DMS 273 (cell line): ENCODE measurements at regions not wholly inside any gene's neighbourhood (a gene's known extent, or its start where the extent isn't known, plus 50 kb on each side); places are given as distances from the start of the nearest gene placed in this dataset.
"Not testable (repeated sequence)": the region's sequence is repeated elsewhere in the genome, so short reads cannot be mapped to it uniquely, and the experiment has no call there.

Experiments used
- DNase-seq: peaks from one replicate; lab custom pipeline; 2025; ENCODE audit not compliant: unreplicated experiment; lab: John Stamatoyannopoulos, UW

DNA sequence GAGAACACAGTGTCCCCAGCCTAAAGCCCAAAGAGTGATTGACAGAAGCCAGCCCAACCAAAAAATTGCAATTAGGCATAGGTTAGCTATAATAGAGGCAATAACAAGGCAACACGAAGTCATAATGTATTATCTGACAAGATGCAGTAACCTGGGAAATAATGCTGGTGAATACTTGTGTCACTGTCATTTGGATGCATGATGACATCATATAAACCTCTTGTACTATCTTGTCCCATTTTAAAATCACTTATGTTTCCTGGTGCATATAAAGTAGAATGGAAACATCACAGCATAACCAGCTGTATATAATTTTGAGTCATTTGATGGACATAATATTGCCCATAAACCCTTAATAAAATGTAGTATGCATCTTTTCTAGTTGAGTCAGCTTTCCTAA lies 1138.3 kb upstream of the LRRTM3 start:
- DNase-seq: no peak

- DNase-seq: no peak
These were observed 1137.6 kb upstream of the LRRTM3 start for GRCh38 chr10:65788271-65788670.

DNA sequence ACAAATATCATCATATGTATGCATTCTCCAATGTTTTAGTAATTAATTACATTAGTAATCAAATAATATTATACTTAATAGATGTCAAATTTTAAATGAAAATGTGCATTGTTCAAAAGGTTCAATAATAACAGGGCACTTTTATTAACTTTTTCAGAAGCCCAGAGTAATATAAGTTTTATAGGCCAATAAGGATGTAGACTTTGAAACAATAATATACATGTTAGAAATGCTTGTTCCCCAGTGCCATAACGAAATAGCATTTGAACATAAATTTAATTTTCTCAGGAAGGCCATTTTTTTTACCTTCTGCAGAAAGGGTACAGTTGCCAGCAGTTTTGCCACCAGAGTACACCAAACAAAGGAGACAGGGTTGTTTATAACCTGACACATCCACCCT lies 1133.9 kb upstream of the LRRTM3 start:
- DNase-seq: no peak

GRCh38 chr10:65793738-65794425 lies 1132.0 kb upstream of the LRRTM3 start:
- DNase-seq: peak; percentile 29

DNA sequence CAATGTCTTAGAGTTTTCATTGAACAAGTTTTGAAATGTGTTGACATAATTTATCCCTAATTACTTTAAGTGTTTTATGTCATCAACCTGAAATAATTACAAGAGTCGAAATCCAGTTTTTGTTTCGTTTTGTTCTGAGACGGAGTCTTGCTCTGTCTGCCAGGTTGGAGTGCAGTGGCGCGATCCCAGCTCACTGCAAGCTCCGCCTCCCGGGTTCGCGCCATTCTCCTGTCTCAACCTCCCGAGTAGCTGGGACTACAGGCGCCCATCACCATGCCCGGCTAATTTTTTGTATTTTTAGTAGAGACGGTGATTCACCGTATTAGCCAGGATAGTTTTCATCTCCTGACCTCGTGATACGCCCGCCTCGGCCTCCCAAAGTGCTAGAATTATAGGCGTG lies 1131.0 kb upstream of the LRRTM3 start:
- DNase-seq: not testable (repeated sequence)

DNA sequence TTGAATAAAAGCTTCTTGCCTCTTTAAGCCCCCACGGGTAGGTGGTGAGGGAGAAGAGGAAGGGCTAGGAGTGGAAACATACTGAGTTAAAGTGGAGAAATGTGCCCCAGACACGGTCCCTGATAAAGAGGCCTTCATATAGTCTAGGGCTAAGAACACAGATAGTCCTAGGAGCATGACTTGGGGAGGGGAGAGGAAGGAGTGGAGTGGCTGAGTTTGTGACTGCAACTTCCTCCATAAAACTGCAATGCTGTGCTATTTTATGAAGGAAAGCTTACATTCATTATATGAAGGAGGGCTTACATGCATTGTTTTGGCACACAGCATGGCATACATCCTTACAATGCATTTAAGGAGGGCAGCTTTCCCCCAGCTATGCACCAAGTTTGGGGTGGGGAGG lies 1129.4 kb upstream of the LRRTM3 start:
- no peak for DNase-seq

DNA sequence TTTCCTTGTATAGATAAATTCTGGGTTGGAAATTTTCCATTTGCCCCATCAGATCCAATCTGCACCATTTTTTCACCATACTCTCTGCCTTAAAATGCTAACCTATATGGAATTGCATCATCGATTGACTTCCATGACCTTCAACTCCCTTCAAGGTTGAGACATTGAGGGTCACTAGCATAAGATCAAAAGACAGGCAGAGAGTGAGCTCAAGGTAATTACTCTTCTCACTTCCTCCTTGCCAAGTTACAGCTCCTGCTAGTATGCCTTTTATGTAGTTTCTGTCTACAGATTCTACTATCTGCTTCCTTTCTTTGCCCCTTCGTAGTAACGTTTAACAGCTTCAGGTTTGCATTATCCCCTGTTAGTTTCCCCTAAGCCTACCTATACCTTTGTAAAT lies 1127.7 kb upstream of the LRRTM3 start:
- no peak for DNase-seq

DNA sequence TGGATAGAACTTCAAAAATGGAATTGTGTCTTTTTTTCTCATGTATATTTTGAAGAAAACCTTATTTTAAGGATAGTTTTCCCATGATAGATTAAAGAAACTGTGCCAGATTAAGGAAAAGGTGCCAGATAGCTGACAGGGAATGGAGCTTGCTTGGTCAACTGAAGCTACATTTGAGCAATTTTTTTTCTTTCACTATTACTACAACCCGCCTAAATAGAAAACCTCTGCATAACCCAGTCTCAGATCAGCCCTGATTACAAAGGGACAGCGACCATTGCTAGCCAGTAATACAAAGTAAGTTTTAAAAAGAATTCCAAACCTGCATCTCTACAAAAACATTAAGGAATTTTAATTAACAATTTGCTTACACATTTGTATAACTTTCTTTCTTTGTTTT lies 1123.4 kb upstream of the LRRTM3 start:
- no peak for DNase-seq

DNA sequence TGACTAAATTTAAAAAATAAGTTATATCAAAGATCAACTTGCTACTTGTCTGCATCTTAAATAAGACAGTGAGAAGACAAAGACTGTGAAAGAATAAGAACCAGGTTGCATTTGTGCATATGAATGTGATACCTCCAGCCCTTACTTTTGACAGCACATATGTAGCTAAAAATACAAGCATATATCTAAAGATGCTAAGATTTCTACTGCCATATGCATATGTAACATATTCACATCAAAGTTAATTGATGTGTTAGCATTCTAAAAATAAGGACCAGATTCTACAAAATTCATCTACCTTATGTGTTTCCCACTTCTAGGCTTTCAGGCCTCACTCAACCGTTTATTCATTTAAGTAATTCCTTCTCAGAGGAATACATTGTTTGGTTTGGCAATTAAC lies 1120.3 kb upstream of the LRRTM3 start:
- no peak for DNase-seq

DNA sequence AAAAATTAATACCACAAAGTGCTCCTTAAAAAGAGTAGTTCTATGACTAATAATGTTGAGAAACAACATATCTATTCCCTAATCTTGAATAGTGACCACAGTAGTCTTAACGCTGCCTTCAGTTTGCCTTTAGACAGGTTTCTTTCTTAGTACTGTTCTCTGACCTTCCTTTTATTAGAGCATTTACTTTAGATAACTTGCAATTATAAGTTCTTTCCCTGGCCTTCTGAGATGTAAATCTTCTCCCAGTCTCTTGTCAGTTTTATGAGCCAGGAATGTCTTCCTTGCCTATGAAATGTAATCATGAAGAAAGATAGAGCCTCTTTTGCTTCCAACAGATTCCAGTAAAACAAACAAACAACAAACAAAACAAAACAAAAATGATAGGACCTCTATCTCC lies 1119.8 kb upstream of the LRRTM3 start:
- DNase-seq: no peak

GRCh38 chr10:65808687-65809333 lies 1117.0 kb upstream of the LRRTM3 start:
- no peak for DNase-seq

DNA sequence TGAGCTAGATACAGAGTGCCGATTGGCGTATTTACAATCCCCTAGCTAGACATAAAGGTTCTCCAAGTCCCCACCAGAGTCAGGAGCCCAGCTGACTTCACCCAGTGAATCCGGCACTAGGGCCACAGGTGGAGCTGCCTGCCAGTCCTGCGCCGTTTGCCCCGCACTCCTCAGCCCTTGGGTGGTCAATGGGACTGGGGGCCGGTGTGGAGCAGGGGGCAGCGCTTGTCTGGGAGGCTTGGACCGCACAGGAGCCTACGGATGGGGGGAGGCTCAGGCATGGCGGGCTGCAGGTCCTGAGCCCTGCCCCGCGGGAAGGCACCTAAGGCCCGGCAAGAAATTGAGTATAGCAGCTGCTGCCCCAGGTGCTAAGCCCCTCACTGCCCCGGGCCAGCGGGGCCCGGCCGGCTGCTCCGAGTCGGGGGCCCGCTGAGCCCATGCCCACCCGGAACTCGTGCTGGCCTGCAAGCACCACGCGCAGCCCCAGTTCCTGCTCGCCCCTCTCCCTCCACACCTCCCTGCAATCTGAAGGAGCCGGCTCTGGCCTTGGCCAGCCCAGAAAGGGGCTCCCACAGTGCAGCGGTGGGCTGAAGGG lies 1113.8 kb upstream of the LRRTM3 start:
- no peak for DNase-seq

DNA sequence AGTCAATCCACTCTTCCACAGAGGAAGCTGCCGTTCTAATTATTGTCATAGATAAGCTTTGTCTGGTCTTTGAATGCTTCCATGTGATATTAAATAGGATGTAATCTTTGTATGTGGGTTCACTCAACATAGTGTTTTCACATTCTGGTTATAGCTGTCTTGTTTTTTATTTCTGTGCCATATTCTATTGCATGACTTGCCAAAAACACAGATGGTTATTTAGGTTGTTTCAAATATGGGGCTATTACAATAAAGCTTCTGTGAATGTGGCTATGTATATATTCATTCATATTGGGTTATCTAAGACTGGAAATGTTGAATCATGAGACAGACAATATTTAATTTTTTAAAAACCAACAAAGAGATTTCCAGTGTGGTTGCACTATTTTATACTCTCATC lies 1109.3 kb upstream of the LRRTM3 start:
- no peak for DNase-seq

DNA sequence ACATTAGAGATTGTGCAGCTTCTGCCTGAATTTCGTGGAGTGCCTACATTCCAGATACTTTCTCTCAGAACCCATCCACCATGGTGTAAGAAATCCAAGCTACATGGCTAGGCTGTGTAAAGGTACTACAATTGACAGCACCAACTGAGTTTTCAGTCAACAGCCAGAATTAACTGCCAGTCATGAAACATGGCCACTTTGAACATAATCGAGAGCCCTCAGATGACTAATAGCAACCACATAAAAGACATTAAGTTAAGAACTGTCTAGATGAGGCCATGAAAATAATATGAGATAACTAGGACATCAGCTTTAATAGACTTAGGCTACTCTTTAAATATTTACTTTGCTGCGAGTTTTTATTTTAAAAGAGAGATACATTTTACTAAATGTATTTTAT lies 1106.8 kb upstream of the LRRTM3 start:
- no peak for DNase-seq

DNA sequence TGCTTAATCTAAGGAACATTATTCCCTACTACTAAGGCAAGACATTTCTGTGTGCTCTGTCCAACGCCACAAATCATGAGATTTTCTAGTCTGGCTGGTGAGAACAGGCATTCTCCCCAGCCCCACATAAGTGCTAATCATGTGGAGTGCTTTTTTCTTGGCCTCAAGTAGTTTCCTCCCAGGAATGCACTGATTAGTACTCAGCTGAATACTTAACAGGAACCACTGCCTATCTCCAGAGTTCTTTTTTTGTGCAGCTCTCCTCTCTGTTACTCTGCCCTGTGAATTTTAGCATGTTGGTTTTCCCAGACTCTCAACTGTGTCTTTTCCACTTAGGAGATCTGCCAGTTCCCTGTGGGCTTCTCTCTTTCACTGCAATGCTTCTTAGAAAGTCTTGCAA lies 1098.5 kb upstream of the LRRTM3 start:
- DNase-seq: no peak

GRCh38 chr10:65838811-65839210 lies 1087.0 kb upstream of the LRRTM3 start:
- no peak for DNase-seq

DNA sequence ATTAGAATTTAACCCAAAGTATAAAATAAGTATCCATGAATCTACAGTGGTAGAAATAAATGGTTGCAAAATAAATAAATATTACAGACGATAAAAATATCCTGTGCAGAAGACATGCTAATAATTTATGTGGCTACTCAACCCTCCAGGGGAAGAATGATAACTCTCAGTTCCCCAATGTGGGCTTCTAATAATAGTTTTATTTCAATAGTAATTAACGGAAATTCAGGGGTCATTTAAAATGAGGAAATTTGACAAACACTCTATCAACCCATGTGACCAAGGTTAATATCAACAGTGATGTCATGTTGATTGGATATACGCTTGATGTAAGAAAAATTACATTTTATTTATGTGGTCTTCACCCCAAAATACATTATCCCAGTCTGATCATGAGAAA lies 1082.6 kb upstream of the LRRTM3 start:
- DNase-seq: no peak

DNA sequence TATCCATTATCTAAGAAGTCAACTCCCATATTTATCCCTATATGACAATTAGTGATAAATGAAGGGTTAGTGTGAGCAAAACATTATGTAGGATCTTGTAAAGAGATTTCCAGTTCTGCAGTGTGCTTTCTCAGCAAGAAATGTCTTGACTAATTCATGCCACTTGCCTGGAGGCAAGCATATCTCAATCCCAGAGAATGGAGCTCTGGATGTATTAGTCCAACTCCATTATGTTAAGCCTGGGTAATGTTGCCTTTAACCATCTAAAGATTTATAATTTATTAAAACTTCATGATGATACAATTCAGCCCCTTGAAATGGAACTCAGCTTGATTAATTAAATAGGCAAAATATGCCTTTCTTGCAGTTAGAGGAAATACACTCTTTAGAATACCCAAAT lies 1079.9 kb upstream of the LRRTM3 start:
- DNase-seq: no peak

GRCh38 chr10:65846541-65846940 lies 1079.3 kb upstream of the LRRTM3 start:
- DNase-seq: no peak

- DNase-seq: no peak
These were observed 1078.9 kb upstream of the LRRTM3 start for GRCh38 chr10:65846949-65847348.

- DNase-seq: no peak
These were observed 1078.2 kb upstream of the LRRTM3 start for GRCh38 chr10:65847436-65848230.

- no peak for DNase-seq
These were observed 1067.0 kb upstream of the LRRTM3 start for GRCh38 chr10:65858841-65859240.
